SK-N-SH (cell line): ENCODE measurements at regions not wholly inside any gene's neighbourhood (a gene's known extent, or its start where the extent isn't known, plus 50 kb on each side); places are given as distances from the start of the nearest gene placed in this dataset.

Source experiments
- ELF1 ChIP-seq: IDR thresholded peaks from 2 replicates; pipeline ENCODE4 v1.4.0; 2012
- EZH2phosphoT487 ChIP-seq: fragments of 200-600 bp; sonication (generic); IDR thresholded peaks from 2 replicates; pipeline ENCODE4 v1.6.1; 2017; ENCODE audit warnings: low read depth, mixed run types, mild to moderate bottlenecking, antibody characterized with exemption, moderate library complexity, borderline replicate concordance
- FOXJ3 ChIP-seq: sonication (generic); formaldehyde crosslinking; IDR thresholded peaks from 2 replicates; pipeline ENCODE4 v1.5.1; 2020; ENCODE audit warnings: mild to moderate bottlenecking, missing genetic modification reagents
- GABPA ChIP-seq: IDR thresholded peaks from 2 replicates; pipeline ENCODE4 v1.4.0; 2012; ENCODE audit warnings: low read depth, mild to moderate bottlenecking
- MXI1 ChIP-seq: IDR thresholded peaks from 2 replicates; pipeline ENCODE4 v1.6.1; 2012; ENCODE audit warnings: mild to moderate bottlenecking, low read depth, low read length, improper control_type of control experiment
- POLR2AphosphoS5 ChIP-seq: IDR thresholded peaks from 2 replicates; pipeline ENCODE4 v1.6.1; 2012; ENCODE audit warnings: low read depth, low read length
- RFX5 ChIP-seq: IDR thresholded peaks from 2 replicates; pipeline ENCODE4 v1.6.1; 2012; ENCODE audit warnings: mild to moderate bottlenecking, improper control_type of control experiment, low read length
- USF1 ChIP-seq: IDR thresholded peaks from 2 replicates; pipeline ENCODE4 v1.4.0; 2012; ENCODE audit warnings: low read depth, borderline replicate concordance
- YY1 ChIP-seq: IDR thresholded peaks from 2 replicates; pipeline ENCODE4 v1.4.0; 2012; ENCODE audit warnings: low read depth, mild to moderate bottlenecking
- TF ChIP-seq, protein P1 (sequence below): fragments of 200-600 bp; sonication (generic); IDR thresholded peaks from 2 replicates; pipeline ENCODE4 v1.6.1; 2017; ENCODE audit warnings: antibody characterized with exemption, mild to moderate bottlenecking, moderate library complexity

GRCh38 chr4:43816116-43816515 lies 632.5 kb downstream of the KCTD8 start:
- TF ChIP-seq GABPA (no peak), ELF1 (no peak), POLR2AphosphoS5 (no peak), USF1 (no peak), RFX5 (no peak), EZH2phosphoT487 (no peak), MXI1 (no peak), FOXJ3 (CRISPR knock-in tag) (no peak), YY1 (no peak)
- TF ChIP-seq, protein P1, sequence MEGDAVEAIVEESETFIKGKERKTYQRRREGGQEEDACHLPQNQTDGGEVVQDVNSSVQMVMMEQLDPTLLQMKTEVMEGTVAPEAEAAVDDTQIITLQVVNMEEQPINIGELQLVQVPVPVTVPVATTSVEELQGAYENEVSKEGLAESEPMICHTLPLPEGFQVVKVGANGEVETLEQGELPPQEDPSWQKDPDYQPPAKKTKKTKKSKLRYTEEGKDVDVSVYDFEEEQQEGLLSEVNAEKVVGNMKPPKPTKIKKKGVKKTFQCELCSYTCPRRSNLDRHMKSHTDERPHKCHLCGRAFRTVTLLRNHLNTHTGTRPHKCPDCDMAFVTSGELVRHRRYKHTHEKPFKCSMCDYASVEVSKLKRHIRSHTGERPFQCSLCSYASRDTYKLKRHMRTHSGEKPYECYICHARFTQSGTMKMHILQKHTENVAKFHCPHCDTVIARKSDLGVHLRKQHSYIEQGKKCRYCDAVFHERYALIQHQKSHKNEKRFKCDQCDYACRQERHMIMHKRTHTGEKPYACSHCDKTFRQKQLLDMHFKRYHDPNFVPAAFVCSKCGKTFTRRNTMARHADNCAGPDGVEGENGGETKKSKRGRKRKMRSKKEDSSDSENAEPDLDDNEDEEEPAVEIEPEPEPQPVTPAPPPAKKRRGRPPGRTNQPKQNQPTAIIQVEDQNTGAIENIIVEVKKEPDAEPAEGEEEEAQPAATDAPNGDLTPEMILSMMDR, result no peak
